Thyroid gland (tissue), 4 donors: ENCODE measurements at regions not wholly inside any gene's neighbourhood (a gene's known extent, or its start where the extent isn't known, plus 50 kb on each side); places are given as distances from the start of the nearest gene placed in this dataset.

Source experiments
- DNase-seq, 2 donors: peaks; one replicate each; pipeline ENCODE4 v3.0.0-alpha.2; 2019
- H3K27ac ChIP-seq, 3 donors: fragments of 200-600 bp; sonication (generic); 1 replicate in 2 of 3; 2 replicates in 1 of 3; pipeline ENCODE4 v1.5.1; 2016 to 2019; ENCODE audit warnings: mild to moderate bottlenecking in 1 of 3, moderate library complexity in 1 of 3
- H3K27me3 ChIP-seq: fragments of 200-600 bp; sonication (generic); one replicate; pipeline ENCODE4 v1.5.1; 2019
- H3K36me3 ChIP-seq, 2 donors: fragments of 200-600 bp; sonication (generic); one replicate each; pipeline ENCODE4 v1.5.1; 2016 to 2019
- H3K4me1 ChIP-seq, 2 donors: fragments of 200-600 bp; sonication (generic); one replicate each; pipeline ENCODE4 v1.5.1; 2017 to 2019
- H3K4me3 ChIP-seq, 3 donors: fragments of 200-600 bp; sonication (generic); replicated peaks in 1 of 3; 1 replicate in 2 of 3; 2 replicates in 1 of 3; pipeline ENCODE4 v1.5.1; 2016; ENCODE audit warnings: mild to moderate bottlenecking in 1 of 3
- H3K9me3 ChIP-seq: fragments of 200-600 bp; sonication (generic); one replicate; pipeline ENCODE4 v1.5.1; 2017
- POLR2A ChIP-seq, 2 donors: fragments of 450-650 bp; IDR thresholded peaks; one replicate each; pipeline ENCODE4 v1.6.1; 2017; ENCODE audit warnings: antibody characterized with exemption in 2 of 2, mild to moderate bottlenecking in 2 of 2, moderate library complexity in 1 of 2
- WGBS, 2 donors: methylation state at CpG; one replicate each; pipeline ENCODE4 v1.1.5; 2017; 5-methylcytosine and 5-hydroxymethylcytosine counted together
- intact Hi-C: fragments of 100-400 bp; cut with DNase I; formaldehyde crosslinking; loops from one replicate; pipeline ENCODE4 v1.15.1; 2023
- TF ChIP-seq, protein P1 (sequence below), 6 experiments: fragments of 200-600 bp in 3 of 6; fragments of 450-650 bp in 3 of 6; sonication (generic) in 3 of 6; IDR thresholded peaks; one replicate each; pipeline ENCODE4 v1.5.1; 2016 to 2019; ENCODE audit warnings: antibody characterized with exemption in 6 of 6, mild to moderate bottlenecking in 2 of 6, inconsistent platforms in 1 of 6, moderate library complexity in 1 of 6

DNA sequence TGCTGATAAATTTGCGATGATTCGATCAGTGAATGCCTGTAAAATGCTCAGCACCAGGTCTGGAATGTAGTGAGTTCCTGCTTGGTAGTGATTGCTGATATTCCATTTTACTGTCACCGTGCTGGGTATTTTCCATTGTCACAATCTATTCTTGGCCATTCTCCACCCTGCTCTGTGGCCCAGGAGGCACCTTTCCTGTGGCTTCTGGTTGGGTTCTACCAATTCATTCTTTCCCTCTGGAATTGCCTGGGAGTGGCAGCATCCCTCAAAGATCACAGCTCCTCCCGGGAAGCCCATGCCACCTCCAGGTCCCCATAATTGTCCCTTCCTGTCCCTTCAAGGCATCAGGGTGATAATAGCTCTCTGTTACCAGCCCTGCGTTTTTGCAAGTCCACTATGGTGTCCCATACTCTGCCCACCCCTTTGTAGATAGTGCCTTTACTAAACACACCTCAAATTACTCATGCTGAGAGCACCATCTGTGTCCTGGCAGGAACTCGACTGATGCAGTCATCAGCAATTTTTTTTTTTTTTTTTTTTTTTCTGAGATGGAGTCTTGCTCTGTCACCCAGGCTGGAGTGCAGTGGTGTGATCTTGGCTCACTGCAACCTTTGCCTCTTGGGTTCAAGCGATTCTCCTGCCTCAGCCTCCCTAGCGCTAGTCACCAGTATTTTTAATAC is 177.8 kb upstream of the PROK2 start:
- no peak for TF ChIP-seq POLR2A (IDR thresholded peaks at IDR 0.05)
- TF ChIP-seq, protein P1, sequence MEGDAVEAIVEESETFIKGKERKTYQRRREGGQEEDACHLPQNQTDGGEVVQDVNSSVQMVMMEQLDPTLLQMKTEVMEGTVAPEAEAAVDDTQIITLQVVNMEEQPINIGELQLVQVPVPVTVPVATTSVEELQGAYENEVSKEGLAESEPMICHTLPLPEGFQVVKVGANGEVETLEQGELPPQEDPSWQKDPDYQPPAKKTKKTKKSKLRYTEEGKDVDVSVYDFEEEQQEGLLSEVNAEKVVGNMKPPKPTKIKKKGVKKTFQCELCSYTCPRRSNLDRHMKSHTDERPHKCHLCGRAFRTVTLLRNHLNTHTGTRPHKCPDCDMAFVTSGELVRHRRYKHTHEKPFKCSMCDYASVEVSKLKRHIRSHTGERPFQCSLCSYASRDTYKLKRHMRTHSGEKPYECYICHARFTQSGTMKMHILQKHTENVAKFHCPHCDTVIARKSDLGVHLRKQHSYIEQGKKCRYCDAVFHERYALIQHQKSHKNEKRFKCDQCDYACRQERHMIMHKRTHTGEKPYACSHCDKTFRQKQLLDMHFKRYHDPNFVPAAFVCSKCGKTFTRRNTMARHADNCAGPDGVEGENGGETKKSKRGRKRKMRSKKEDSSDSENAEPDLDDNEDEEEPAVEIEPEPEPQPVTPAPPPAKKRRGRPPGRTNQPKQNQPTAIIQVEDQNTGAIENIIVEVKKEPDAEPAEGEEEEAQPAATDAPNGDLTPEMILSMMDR (IDR thresholded peaks at IDR 0.05) = no peak
- intact Hi-C loops = no loop called here
- H3K27ac ChIP-seq = no peak overlapping the region
- no peak for DNase-seq
- WGBS, 2 donors = 75 to 82% methylated on average over 8 of the region's 8 CpGs
- no peaks in the 10 kb centered on the region for H3K9me3 ChIP-seq
- no peaks in the 10 kb centered on the region for H3K4me1 ChIP-seq
- no peak overlapping the region for H3K4me3 ChIP-seq
- no peaks in the 10 kb centered on the region for H3K36me3 ChIP-seq
- H3K27me3 ChIP-seq = no peaks in the 10 kb centered on the region

DNA sequence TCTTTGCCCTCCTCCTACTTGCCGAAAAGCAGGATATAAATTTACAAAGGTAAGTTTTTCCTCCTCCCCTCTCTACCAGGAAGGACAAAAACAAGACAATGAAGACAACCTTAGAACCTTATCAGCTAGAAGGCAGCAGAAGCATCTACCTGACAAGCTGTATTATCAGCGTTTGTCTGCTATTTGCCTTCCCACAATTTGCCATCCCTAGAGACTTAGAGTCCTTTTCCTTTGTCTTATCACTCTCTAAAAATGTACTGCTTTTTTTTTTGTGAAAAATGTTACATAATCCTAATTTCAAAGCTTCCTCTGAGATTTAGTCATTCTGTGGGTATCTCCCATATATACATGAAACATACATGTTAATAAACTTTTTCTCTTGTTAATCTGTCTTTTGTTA is 176.9 kb upstream of the PROK2 start:
- TF ChIP-seq, protein P1 (IDR thresholded peaks at IDR 0.05) = no peak
- TF ChIP-seq POLR2A (IDR thresholded peaks at IDR 0.05) = no peak
- H3K36me3 ChIP-seq = no peaks in the 10 kb centered on the region
- H3K9me3 ChIP-seq = no peaks in the 10 kb centered on the region
- no peaks in the 10 kb centered on the region for H3K27me3 ChIP-seq
- no peak for DNase-seq
- 93 to 95% methylated on average over 2 of the region's 2 CpGs for WGBS, 2 donors
- H3K27ac ChIP-seq = no peak overlapping the region
- H3K4me1 ChIP-seq = no peaks in the 10 kb centered on the region
- no peak overlapping the region for H3K4me3 ChIP-seq
- intact Hi-C loops = no loop called here

DNA sequence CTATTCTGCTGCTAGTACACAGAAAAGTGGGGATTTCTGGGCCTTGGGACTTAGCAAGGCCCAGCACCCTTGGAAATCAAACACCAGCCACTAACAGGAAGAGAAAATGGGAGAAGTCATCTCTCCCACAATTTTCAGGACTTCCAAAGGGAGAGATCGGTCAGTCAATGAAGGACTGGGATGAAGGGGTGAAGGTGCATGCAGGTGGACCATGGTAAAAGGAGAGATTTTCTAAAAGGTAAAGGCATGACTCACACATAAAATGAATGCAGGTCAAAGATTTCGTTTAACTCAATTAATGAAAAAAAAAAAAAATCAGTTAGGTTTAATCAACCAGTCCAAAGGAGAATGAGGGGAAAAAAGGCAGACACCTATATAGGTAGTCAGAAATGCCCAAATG is 176.4 kb upstream of the PROK2 start:
- TF ChIP-seq, protein P1 (IDR thresholded peaks at IDR 0.05) = no peak
- no peak for TF ChIP-seq POLR2A (IDR thresholded peaks at IDR 0.05)
- Histone ChIP-seq H3K9me3 (no peaks in the 10 kb centered on the region), H3K27ac (no peak overlapping the region), H3K4me1 (no peaks in the 10 kb centered on the region), H3K36me3 (no peaks in the 10 kb centered on the region), H3K27me3 (no peaks in the 10 kb centered on the region), H3K4me3 (no peak overlapping the region)
- WGBS, 2 donors = 92 to 96% methylated on average over 2 of the region's 2 CpGs
- intact Hi-C loops = no loop called here
- DNase-seq = no peak

DNA sequence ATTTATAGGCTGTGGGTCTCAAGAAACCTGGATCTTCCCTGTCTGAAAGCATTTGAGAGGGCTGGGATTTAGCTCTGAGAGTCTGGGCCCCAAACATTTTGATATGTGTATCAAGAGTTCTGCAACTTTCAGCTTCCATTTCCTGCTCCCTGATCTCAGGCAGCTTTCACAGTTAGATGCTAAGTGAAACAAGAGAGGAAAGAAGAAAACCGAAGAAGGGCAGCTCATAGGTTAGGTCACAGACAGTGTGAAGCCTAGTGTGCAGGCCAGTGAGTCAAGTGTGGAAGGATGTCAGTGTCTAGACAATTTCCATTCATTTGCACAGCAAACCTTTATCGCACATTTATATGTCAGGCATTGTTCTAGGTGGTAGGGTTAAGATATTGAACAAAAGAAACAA is 173.6 kb upstream of the PROK2 start:
- TF ChIP-seq, protein P1 (IDR thresholded peaks at IDR 0.05) = no peak
- TF ChIP-seq POLR2A (IDR thresholded peaks at IDR 0.05) = no peak
- no peaks in the 10 kb centered on the region for H3K27me3 ChIP-seq
- 81 to 87% methylated on average over 2 of the region's 2 CpGs for WGBS, 2 donors
- intact Hi-C loops = loop anchor here (10.0 kb wide), 1 partner anchor 866 kb away; no protein-coding TSS in a partner anchor
- H3K27ac ChIP-seq = no peak overlapping the region
- DNase-seq = no peak
- no peaks in the 10 kb centered on the region for H3K4me1 ChIP-seq
- H3K4me3 ChIP-seq = no peak overlapping the region
- no peaks in the 10 kb centered on the region for H3K36me3 ChIP-seq
- no peaks in the 10 kb centered on the region for H3K9me3 ChIP-seq

DNA sequence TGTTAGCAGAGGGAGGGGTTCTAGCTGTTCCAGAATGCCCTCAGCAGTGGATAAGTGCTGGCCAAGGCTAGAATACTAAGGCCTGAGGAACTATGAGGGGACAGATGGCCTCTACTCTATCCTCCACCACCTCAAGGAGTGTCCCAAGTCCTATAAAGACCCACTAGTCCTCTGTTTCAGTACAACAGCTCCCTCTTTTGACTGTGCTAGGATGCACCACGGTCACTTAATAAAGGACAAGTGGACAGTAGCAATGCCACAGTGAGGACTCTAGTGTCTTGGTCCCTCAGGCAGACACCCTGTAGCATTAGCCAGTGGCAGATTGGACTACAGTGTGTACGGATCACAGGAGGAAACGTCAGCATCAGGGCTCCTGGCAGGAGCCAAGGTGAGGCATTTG is 171.8 kb upstream of the PROK2 start:
- no peak overlapping the region for H3K27ac ChIP-seq
- H3K27me3 ChIP-seq = no peaks in the 10 kb centered on the region
- WGBS, 2 donors = 83 to 91% methylated on average over 3 of the region's 3 CpGs
- no peak for DNase-seq
- H3K4me3 ChIP-seq = no peak overlapping the region
- no peaks in the 10 kb centered on the region for H3K9me3 ChIP-seq
- no peaks in the 10 kb centered on the region for H3K4me1 ChIP-seq
- no peak for TF ChIP-seq POLR2A (IDR thresholded peaks at IDR 0.05)
- TF ChIP-seq, protein P1 (IDR thresholded peaks at IDR 0.05) = no peak
- intact Hi-C loops = loop anchor here (10.0 kb wide), 1 partner anchor 868 kb away; no protein-coding TSS in a partner anchor
- no peaks in the 10 kb centered on the region for H3K36me3 ChIP-seq
